Stomach (tissue), 4 donors: ENCODE measurements at regions not wholly inside any gene's neighbourhood (a gene's known extent, or its start where the extent isn't known, plus 50 kb on each side); places are given as distances from the start of the nearest gene placed in this dataset.

Source experiments
- EP300 ChIP-seq: sonication (generic); formaldehyde crosslinking; IDR thresholded peaks from one replicate; pipeline ENCODE4 v1.6.1; 2017; ENCODE audit warnings: antibody characterized with exemption
- POLR2A ChIP-seq, 4 donors: fragments of 450-650 bp; IDR thresholded peaks; one replicate each; pipeline ENCODE4 v1.6.1; 2016; ENCODE audit warnings: antibody characterized with exemption in 4 of 4, control low read depth in 2 of 4, mild to moderate bottlenecking in 1 of 4, moderate library complexity in 1 of 4
- POLR2AphosphoS5 ChIP-seq, 3 donors: sonication (generic); formaldehyde crosslinking; IDR thresholded peaks; one replicate each; pipeline ENCODE4 v1.6.1; 2016; ENCODE audit warnings: antibody characterized with exemption in 3 of 3
- TF ChIP-seq, protein P1 (sequence below), 7 experiments: fragments of 450-650 bp in 4 of 7; fragments of 200-600 bp in 3 of 7; sonication (generic) in 3 of 7; IDR thresholded peaks; one replicate each; pipeline ENCODE4 v1.5.1; 2016 to 2019; ENCODE audit warnings: antibody characterized with exemption in 7 of 7, control low read depth in 2 of 7, mild to moderate bottlenecking in 1 of 7

GRCh38 chr2:18362696-18363095, 197.8 kb downstream of the RDH14 start:
- TF ChIP-seq POLR2A (IDR thresholded peaks at IDR 0.05) (no peak), POLR2AphosphoS5 (IDR thresholded peaks at IDR 0.05) (no peak), EP300 (no peak)
- TF ChIP-seq, protein P1, sequence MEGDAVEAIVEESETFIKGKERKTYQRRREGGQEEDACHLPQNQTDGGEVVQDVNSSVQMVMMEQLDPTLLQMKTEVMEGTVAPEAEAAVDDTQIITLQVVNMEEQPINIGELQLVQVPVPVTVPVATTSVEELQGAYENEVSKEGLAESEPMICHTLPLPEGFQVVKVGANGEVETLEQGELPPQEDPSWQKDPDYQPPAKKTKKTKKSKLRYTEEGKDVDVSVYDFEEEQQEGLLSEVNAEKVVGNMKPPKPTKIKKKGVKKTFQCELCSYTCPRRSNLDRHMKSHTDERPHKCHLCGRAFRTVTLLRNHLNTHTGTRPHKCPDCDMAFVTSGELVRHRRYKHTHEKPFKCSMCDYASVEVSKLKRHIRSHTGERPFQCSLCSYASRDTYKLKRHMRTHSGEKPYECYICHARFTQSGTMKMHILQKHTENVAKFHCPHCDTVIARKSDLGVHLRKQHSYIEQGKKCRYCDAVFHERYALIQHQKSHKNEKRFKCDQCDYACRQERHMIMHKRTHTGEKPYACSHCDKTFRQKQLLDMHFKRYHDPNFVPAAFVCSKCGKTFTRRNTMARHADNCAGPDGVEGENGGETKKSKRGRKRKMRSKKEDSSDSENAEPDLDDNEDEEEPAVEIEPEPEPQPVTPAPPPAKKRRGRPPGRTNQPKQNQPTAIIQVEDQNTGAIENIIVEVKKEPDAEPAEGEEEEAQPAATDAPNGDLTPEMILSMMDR (IDR thresholded peaks at IDR 0.05): no peak
